HEK293 (cell line): ENCODE measurements at regions not wholly inside any gene's neighbourhood (a gene's known extent, or its start where the extent isn't known, plus 50 kb on each side); places are given as distances from the start of the nearest gene placed in this dataset.

ENCODE experiments used
- CTCF ChIA-PET: fragments of 350-600 bp; formaldehyde crosslinking; extraction: SDS; loops from one replicate; lab custom pipeline; 2021; ENCODE audit warnings: antibody characterized with exemption; lab: Yijun Ruan, JAX
- POLR2A ChIA-PET: fragments of 300-600 bp; formaldehyde crosslinking; extraction: SDS; loops from one replicate; lab custom pipeline; 2020; ENCODE audit warnings: antibody characterized with exemption, inconsistent platforms; lab: Yijun Ruan, JAX
- H3K27ac ChIP-seq: fragments of 200-500 bp; sonication (Bioruptor generic); 2 replicates; pipeline ENCODE4 v1.5.1; 2014; ENCODE audit warnings: low read depth, low read length, control low read depth, inconsistent platforms; ENCODE audit errors: extremely low read depth
- H3K36me3 ChIP-seq, 2 experiments: fragments of 200-500 bp in 1 of 2; sonication (Bioruptor generic) in 1 of 2; 1 replicate in 1 of 2; 2 replicates in 1 of 2; pipeline ENCODE4 v1.5.1; 2014 to 2017; ENCODE audit warnings: inconsistent platforms in 2 of 2, low read length in 2 of 2; ENCODE audit not compliant: control insufficient read depth in 2 of 2, insufficient read depth in 1 of 2
- H3K4me1 ChIP-seq: fragments of 200-500 bp; sonication (Bioruptor generic); 2 replicates; pipeline ENCODE4 v1.5.1; 2014; ENCODE audit warnings: mild to moderate bottlenecking, low read length, inconsistent platforms; ENCODE audit not compliant: control insufficient read depth, insufficient read depth
- H3K4me3 ChIP-seq: 2 replicates; pipeline ENCODE4 v1.5.1; 2011; ENCODE audit warnings: low read depth, mild to moderate bottlenecking, control low read depth, low read length, moderate library complexity
- H3K9me3 ChIP-seq: fragments of 200-500 bp; sonication (Bioruptor generic); 2 replicates; pipeline ENCODE4 v1.5.1; 2014; ENCODE audit warnings: low read depth, low read length, inconsistent platforms; ENCODE audit not compliant: control insufficient read depth, insufficient read depth
- BCL11A ChIP-seq: fragments of 450-650 bp; formaldehyde crosslinking; IDR thresholded peaks from 2 replicates; pipeline ENCODE4 v1.5.1; 2016; ENCODE audit warnings: low read depth, missing biosample characterization, missing genetic modification characterization
- GLI4 ChIP-seq: fragments of 450-650 bp; formaldehyde crosslinking; IDR thresholded peaks from 2 replicates; pipeline ENCODE4 v1.5.1; 2016; ENCODE audit warnings: missing biosample characterization, missing genetic modification characterization
- SCRT2 ChIP-seq: fragments of 450-650 bp; formaldehyde crosslinking; IDR thresholded peaks from 2 replicates; pipeline ENCODE4 v1.5.1; 2016; ENCODE audit warnings: missing biosample characterization, missing genetic modification characterization
- ZBTB48 ChIP-seq: fragments of 450-650 bp; formaldehyde crosslinking; IDR thresholded peaks from 2 replicates; pipeline ENCODE4 v1.5.1; 2016; ENCODE audit warnings: missing biosample characterization, missing genetic modification characterization
- ZNF157 ChIP-seq: fragments of 450-650 bp; formaldehyde crosslinking; IDR thresholded peaks from 2 replicates; pipeline ENCODE4 v1.5.1; 2016; ENCODE audit warnings: missing biosample characterization, missing genetic modification characterization
- ZNF184 ChIP-seq: fragments of 450-650 bp; IDR thresholded peaks from 2 replicates; pipeline ENCODE4 v1.5.1; 2018; ENCODE audit warnings: missing biosample characterization, mild to moderate bottlenecking, missing genetic modification characterization
- ZNF248 ChIP-seq: fragments of 450-650 bp; formaldehyde crosslinking; IDR thresholded peaks from 2 replicates; pipeline ENCODE4 v1.5.1; 2017; ENCODE audit warnings: missing biosample characterization, missing genetic modification characterization
- ZNF311 ChIP-seq: fragments of 450-650 bp; formaldehyde crosslinking; IDR thresholded peaks from 2 replicates; pipeline ENCODE4 v1.5.1; 2017; ENCODE audit warnings: missing biosample characterization, missing genetic modification characterization, borderline replicate concordance
- ZNF48 ChIP-seq: fragments of 450-650 bp; formaldehyde crosslinking; IDR thresholded peaks from 2 replicates; pipeline ENCODE4 v1.5.1; 2016; ENCODE audit warnings: missing biosample characterization, missing genetic modification characterization
- ZNF501 ChIP-seq: fragments of 450-650 bp; formaldehyde crosslinking; IDR thresholded peaks from 2 replicates; pipeline ENCODE4 v1.5.1; 2016; ENCODE audit warnings: missing biosample characterization, missing genetic modification characterization
- ZNF560 ChIP-seq: fragments of 450-650 bp; formaldehyde crosslinking; IDR thresholded peaks from 2 replicates; pipeline ENCODE4 v1.5.1; 2017; ENCODE audit warnings: missing biosample characterization, missing genetic modification characterization, borderline replicate concordance
- ZNF561 ChIP-seq: fragments of 450-650 bp; IDR thresholded peaks from 2 replicates; pipeline ENCODE4 v1.5.1; 2018; ENCODE audit warnings: missing biosample characterization, missing genetic modification characterization, borderline replicate concordance
- ZNF654 ChIP-seq: fragments of 450-650 bp; formaldehyde crosslinking; IDR thresholded peaks from 2 replicates; pipeline ENCODE4 v1.5.1; 2016; ENCODE audit warnings: low read depth, missing biosample characterization, missing genetic modification characterization
- ZNF768 ChIP-seq: fragments of 450-650 bp; formaldehyde crosslinking; IDR thresholded peaks from 2 replicates; pipeline ENCODE4 v1.5.1; 2018; ENCODE audit warnings: missing biosample characterization, mild to moderate bottlenecking, missing genetic modification characterization
- ZNF776 ChIP-seq: fragments of 450-650 bp; formaldehyde crosslinking; IDR thresholded peaks from 2 replicates; pipeline ENCODE4 v1.5.0; 2017; ENCODE audit warnings: missing biosample characterization, missing genetic modification characterization, borderline replicate concordance
- TF ChIP-seq, protein P1 (sequence below): fragments of 450-650 bp; formaldehyde crosslinking; IDR thresholded peaks from 2 replicates; pipeline ENCODE4 v1.5.1; 2017; ENCODE audit warnings: missing biosample characterization, missing genetic modification characterization
- TF ChIP-seq, protein P2 (sequence below): IDR thresholded peaks from 2 replicates; pipeline ENCODE4 v1.6.1; 2011; ENCODE audit warnings: mild to moderate bottlenecking, low read depth, low read length, borderline replicate concordance
- TF ChIP-seq, protein P3 (sequence below): fragments of 450-650 bp; IDR thresholded peaks from 2 replicates; pipeline ENCODE4 v1.5.1; 2018; ENCODE audit warnings: missing biosample characterization, missing genetic modification characterization
- TF ChIP-seq, protein P4 (sequence below): fragments of 450-650 bp; formaldehyde crosslinking; IDR thresholded peaks from 2 replicates; pipeline ENCODE4 v1.5.1; 2016; ENCODE audit warnings: missing biosample characterization, missing genetic modification characterization
- TF ChIP-seq, protein P5 (sequence below): fragments of 450-650 bp; formaldehyde crosslinking; IDR thresholded peaks from 2 replicates; pipeline ENCODE4 v1.5.1; 2016; ENCODE audit warnings: missing biosample characterization, missing genetic modification characterization, borderline replicate concordance

DNA sequence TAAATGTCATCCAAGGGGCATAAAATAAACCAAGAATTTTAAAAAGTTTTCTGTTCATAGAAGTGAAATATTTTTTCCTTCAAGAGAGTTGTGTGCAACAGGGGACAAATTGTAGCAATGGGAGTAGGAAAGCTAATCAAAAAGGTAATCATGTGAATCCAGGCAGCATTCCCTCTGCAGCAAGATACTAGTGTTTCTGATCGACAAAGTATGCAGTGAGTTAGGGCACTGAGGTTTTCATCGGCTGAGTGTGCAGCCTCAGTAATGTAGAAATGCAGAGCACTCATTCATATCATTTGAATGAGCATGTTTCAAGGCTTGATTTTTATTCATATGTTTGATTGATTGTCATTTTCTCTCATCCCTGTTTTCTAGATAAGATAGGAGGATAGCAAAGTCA, 321.7 kb downstream of the PCDH7 start:
- 0 out of 2 replicates have a peak, but pooled peaks cover 8% of the 10 kb centered on the region for H3K4me1 ChIP-seq
- no peaks in the 10 kb centered on the region for H3K9me3 ChIP-seq
- H3K4me3 ChIP-seq = no peak overlapping the region
- POLR2A ChIA-PET = no interaction called here
- H3K27ac ChIP-seq = no peak overlapping the region
- CTCF ChIA-PET = no interaction called here
- TF ChIP-seq ZNF561 (tag by site-specific recombination) (no peak), ZNF560 (tag by site-specific recombination) (no peak), ZNF248 (tag by site-specific recombination) (no peak), ZNF157 (tag by site-specific recombination) (no peak), GLI4 (no peak), ZBTB48 (tag by site-specific recombination) (no peak)
- TF ChIP-seq, all 188 proteins: peak for 0
- no peaks in the 10 kb centered on the region for H3K36me3 ChIP-seq

DNA sequence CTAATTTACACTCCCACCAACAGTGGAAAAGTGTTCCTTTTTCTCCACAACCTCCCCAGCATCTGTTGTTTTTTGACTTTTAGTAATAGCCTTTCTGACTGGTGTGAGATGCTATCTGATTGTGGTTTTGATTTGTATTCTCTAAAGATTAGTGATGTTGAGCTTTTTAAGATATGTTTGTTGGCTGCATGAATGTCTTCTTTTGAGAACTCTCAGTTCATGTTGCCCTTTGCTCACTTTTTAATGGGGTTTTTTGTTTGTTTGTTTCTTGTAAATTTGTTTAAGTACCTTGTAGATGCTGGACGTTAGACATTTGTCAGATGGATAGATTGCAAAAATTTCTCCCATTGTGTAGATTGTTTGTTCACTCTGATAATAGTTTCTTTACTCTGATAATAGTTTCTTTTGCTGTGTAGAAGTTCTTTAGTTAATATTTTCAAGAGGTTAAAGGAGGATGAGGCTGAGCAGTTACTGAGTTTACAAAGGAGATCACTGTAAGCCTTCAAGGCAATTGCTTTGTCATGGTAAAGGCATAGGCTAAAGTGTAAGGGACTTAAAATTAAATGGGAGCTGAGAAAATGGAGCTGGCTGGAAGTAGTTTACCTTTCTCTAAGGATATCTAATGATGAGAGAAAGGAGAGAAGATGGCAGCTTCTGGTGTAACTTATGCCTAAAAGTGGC, 323.4 kb downstream of the PCDH7 start:
- H3K27ac ChIP-seq = no peak overlapping the region
- no peaks in the 10 kb centered on the region for H3K36me3 ChIP-seq
- ChIA-PET CTCF (interaction anchor here (0.6 kb wide), 1 partner anchor 47 kb away, joined by 5 read pairs; no protein-coding TSS in a partner anchor), POLR2A (no interaction called here)
- H3K4me3 ChIP-seq = no peak overlapping the region
- TF ChIP-seq, protein P1, sequence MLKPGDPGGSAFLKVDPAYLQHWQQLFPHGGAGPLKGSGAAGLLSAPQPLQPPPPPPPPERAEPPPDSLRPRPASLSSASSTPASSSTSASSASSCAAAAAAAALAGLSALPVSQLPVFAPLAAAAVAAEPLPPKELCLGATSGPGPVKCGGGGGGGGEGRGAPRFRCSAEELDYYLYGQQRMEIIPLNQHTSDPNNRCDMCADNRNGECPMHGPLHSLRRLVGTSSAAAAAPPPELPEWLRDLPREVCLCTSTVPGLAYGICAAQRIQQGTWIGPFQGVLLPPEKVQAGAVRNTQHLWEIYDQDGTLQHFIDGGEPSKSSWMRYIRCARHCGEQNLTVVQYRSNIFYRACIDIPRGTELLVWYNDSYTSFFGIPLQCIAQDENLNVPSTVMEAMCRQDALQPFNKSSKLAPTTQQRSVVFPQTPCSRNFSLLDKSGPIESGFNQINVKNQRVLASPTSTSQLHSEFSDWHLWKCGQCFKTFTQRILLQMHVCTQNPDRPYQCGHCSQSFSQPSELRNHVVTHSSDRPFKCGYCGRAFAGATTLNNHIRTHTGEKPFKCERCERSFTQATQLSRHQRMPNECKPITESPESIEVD (tag by site-specific recombination) = peak; percentile 31; the same call in 1 of the 2 replicates
- TF ChIP-seq ZNF311 (tag by site-specific recombination) = no peak
- 0 out of 2 replicates have a peak, but pooled peaks cover 8% of the 10 kb centered on the region for H3K4me1 ChIP-seq
- H3K9me3 ChIP-seq = no peaks in the 10 kb centered on the region

DNA sequence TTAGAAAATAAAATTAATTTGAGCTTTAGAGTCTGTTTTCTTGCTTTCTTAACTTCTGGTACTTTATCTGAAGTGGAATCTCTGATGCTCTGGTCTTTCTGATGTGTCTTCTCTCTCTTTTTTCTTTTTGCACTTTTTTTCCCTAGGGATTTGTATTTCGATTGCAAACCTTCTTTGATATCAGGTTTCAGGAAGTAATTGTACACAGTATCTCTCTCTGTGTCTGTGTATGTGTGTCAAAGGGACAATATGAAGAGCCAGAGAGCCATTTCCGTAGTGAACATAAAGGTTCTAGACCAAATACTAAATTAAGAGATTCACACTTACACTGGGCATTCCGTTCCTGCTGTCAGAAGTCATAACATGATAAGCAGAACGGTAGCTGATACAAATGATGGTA, 325.0 kb downstream of the PCDH7 start:
- Histone ChIP-seq H3K36me3 (no peaks in the 10 kb centered on the region), H3K4me3 (no peak overlapping the region), H3K9me3 (no peaks in the 10 kb centered on the region), H3K4me1 (0 out of 2 replicates have a peak, but pooled peaks cover 8% of the 10 kb centered on the region), H3K27ac (no peak overlapping the region)
- CTCF ChIA-PET = interaction anchor here (0.6 to 1.9 kb wide), 4 partner anchors 12 to 358 kb away, joined by 3 to 8 read pairs (median 4); no protein-coding TSS in a partner anchor
- POLR2A ChIA-PET = no interaction called here
- TF ChIP-seq, protein P2, sequence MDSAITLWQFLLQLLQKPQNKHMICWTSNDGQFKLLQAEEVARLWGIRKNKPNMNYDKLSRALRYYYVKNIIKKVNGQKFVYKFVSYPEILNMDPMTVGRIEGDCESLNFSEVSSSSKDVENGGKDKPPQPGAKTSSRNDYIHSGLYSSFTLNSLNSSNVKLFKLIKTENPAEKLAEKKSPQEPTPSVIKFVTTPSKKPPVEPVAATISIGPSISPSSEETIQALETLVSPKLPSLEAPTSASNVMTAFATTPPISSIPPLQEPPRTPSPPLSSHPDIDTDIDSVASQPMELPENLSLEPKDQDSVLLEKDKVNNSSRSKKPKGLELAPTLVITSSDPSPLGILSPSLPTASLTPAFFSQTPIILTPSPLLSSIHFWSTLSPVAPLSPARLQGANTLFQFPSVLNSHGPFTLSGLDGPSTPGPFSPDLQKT = no peak
- TF ChIP-seq, protein P3, sequence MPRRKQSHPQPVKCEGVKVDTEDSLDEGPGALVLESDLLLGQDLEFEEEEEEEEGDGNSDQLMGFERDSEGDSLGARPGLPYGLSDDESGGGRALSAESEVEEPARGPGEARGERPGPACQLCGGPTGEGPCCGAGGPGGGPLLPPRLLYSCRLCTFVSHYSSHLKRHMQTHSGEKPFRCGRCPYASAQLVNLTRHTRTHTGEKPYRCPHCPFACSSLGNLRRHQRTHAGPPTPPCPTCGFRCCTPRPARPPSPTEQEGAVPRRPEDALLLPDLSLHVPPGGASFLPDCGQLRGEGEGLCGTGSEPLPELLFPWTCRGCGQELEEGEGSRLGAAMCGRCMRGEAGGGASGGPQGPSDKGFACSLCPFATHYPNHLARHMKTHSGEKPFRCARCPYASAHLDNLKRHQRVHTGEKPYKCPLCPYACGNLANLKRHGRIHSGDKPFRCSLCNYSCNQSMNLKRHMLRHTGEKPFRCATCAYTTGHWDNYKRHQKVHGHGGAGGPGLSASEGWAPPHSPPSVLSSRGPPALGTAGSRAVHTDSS (tag by site-specific recombination) = no peak
- TF ChIP-seq ZNF768 (tag by site-specific recombination) (no peak), ZNF184 (tag by site-specific recombination) (no peak), SCRT2 (tag by site-specific recombination) (no peak), BCL11A (tag by site-specific recombination) (no peak), ZNF776 (tag by site-specific recombination) (no peak), ZNF48 (tag by site-specific recombination) (no peak), ZNF654 (no peak), ZNF501 (tag by site-specific recombination) (no peak), ZNF248 (tag by site-specific recombination) (no peak)
- TF ChIP-seq, protein P1 (tag by site-specific recombination) = no peak
- TF ChIP-seq, protein P4, sequence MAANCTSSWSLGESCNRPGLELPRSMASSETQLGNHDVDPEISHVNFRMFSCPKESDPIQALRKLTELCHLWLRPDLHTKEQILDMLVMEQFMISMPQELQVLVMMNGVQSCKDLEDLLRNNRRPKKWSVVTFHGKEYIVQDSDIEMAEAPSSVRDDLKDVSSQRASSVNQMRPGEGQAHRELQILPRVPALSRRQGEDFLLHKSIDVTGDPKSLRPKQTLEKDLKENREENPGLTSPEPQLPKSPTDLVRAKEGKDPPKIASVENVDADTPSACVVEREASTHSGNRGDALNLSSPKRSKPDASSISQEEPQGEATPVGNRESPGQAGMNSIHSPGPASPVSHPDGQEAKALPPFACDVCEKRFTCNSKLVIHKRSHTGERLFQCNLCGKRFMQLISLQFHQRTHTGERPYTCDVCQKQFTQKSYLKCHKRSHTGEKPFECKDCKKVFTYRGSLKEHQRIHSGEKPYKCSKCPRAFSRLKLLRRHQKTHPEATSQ (tag by site-specific recombination) = no peak
- TF ChIP-seq, protein P5, sequence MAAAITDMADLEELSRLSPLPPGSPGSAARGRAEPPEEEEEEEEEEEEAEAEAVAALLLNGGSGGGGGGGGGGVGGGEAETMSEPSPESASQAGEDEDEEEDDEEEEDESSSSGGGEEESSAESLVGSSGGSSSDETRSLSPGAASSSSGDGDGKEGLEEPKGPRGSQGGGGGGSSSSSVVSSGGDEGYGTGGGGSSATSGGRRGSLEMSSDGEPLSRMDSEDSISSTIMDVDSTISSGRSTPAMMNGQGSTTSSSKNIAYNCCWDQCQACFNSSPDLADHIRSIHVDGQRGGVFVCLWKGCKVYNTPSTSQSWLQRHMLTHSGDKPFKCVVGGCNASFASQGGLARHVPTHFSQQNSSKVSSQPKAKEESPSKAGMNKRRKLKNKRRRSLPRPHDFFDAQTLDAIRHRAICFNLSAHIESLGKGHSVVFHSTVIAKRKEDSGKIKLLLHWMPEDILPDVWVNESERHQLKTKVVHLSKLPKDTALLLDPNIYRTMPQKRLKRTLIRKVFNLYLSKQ (tag by site-specific recombination) = no peak
